Tibial nerve (tissue), 4 donors: ENCODE measurements at regions not wholly inside any gene's neighbourhood (a gene's known extent, or its start where the extent isn't known, plus 50 kb on each side); places are given as distances from the start of the nearest gene placed in this dataset.

Source experiments
- DNase-seq, 2 donors: peaks; one replicate each; pipeline ENCODE4 v3.0.0-alpha.2; 2019; ENCODE audit warnings: low spot score in 2 of 2
- H3K27ac ChIP-seq, 4 donors: fragments of 200-600 bp; sonication (generic) in 3 of 4; one replicate each; pipeline ENCODE4 v1.5.1; 2017 to 2019; ENCODE audit warnings: mild to moderate bottlenecking in 1 of 4
- H3K27me3 ChIP-seq, 2 donors: fragments of 200-600 bp; sonication (generic) in 1 of 2; one replicate each; pipeline versions ENCODE4 v1.5.1 to v1.6.0; 2017 to 2019
- H3K36me3 ChIP-seq, 3 donors: fragments of 200-600 bp; sonication (generic); one replicate each; pipeline ENCODE4 v1.5.1; 2018 to 2019
- H3K4me1 ChIP-seq, 4 donors: fragments of 200-600 bp; sonication (generic) in 3 of 4; one replicate each; pipeline ENCODE4 v1.5.1; 2017 to 2019
- H3K4me3 ChIP-seq, 4 donors: fragments of 200-600 bp; sonication (generic) in 3 of 4; one replicate each; pipeline ENCODE4 v1.5.1; 2017 to 2019; ENCODE audit warnings: mild to moderate bottlenecking in 1 of 4, moderate library complexity in 1 of 4
- H3K9me3 ChIP-seq, 4 donors: fragments of 200-600 bp; sonication (generic) in 3 of 4; one replicate each; pipeline ENCODE4 v1.5.1; 2017 to 2019
- CTCF ChIP-seq, 5 experiments: fragments of 200-600 bp in 3 of 5; fragments of 450-650 bp in 2 of 5; sonication (generic) in 3 of 5; IDR thresholded peaks; one replicate each; pipeline ENCODE4 v1.5.1; 2016 to 2019; ENCODE audit warnings: antibody characterized with exemption in 5 of 5, mild to moderate bottlenecking in 3 of 5, moderate library complexity in 2 of 5
- EP300 ChIP-seq, 2 donors: sonication (generic); formaldehyde crosslinking; IDR thresholded peaks; one replicate each; pipeline ENCODE4 v1.6.1; 2017; ENCODE audit warnings: antibody characterized with exemption in 2 of 2, mild to moderate bottlenecking in 1 of 2
- POLR2A ChIP-seq, 2 donors: fragments of 450-650 bp; IDR thresholded peaks; one replicate each; pipeline ENCODE4 v1.6.1; 2017; ENCODE audit warnings: antibody characterized with exemption in 2 of 2, mild to moderate bottlenecking in 2 of 2, moderate library complexity in 2 of 2
- WGBS, 2 donors: methylation state at CpG; one replicate each; pipeline ENCODE4 v1.1.5; 2018; 5-methylcytosine and 5-hydroxymethylcytosine counted together

GRCh38 chr10:2023687-2024086 is 286.4 kb upstream of the ADARB2 start:
- Histone ChIP-seq H3K9me3 (no peaks in the 10 kb centered on the region), H3K4me1 (no peaks in the 10 kb centered on the region), H3K27ac (no peak overlapping the region), H3K27me3 (no peaks in the 10 kb centered on the region), H3K36me3 (no peaks in the 10 kb centered on the region), H3K4me3 (no peak overlapping the region)
- no peak for DNase-seq
- WGBS, 2 donors, result 63 to 76% methylated on average over 5 of the region's 5 CpGs
- TF ChIP-seq CTCF (IDR thresholded peaks at IDR 0.05), result no peak
- no peak for TF ChIP-seq POLR2A (IDR thresholded peaks at IDR 0.05)
- TF ChIP-seq EP300 (IDR thresholded peaks at IDR 0.05), result no peak

DNA sequence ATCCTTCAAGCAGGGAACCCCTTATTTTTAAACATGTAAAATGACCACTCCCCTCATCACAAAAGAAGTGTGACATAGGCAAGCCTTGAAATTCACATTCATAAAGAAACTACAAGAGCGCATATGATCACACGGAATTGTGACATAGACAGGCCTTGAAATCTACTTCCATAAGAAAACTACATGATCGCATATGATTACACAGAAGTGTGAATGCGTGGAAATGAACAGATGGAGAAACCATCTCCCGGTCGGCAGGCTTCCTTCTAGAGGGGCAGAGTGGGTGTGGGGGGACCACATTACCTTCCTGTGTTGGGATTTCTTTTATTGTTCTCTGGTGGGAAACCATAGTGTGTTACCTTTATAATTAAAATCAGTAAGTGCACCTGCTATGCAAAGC is 285.1 kb upstream of the ADARB2 start:
- no peak for TF ChIP-seq POLR2A (IDR thresholded peaks at IDR 0.05)
- WGBS, 2 donors, result 90 to 91% methylated on average over 6 of the region's 6 CpGs

GRCh38 chr10:2020836-2021235 is 283.5 kb upstream of the ADARB2 start:
- no peak for TF ChIP-seq CTCF (IDR thresholded peaks at IDR 0.05)
- no peak for TF ChIP-seq POLR2A (IDR thresholded peaks at IDR 0.05)
- no peak for TF ChIP-seq EP300 (IDR thresholded peaks at IDR 0.05)
- 34 to 45% methylated on average over 4 of the region's 4 CpGs for WGBS, 2 donors
- H3K27ac ChIP-seq, result no peak overlapping the region

More for the DNA sequence above, 285.1 kb upstream of the ADARB2 start:
- H3K9me3 ChIP-seq, result no peaks in the 10 kb centered on the region
- H3K4me3 ChIP-seq, result no peak overlapping the region
- no peaks in the 10 kb centered on the region for H3K4me1 ChIP-seq
- H3K36me3 ChIP-seq, result no peaks in the 10 kb centered on the region
- no peak for DNase-seq
- H3K27ac ChIP-seq, result no peak overlapping the region
- H3K27me3 ChIP-seq, result no peaks in the 10 kb centered on the region

DNA sequence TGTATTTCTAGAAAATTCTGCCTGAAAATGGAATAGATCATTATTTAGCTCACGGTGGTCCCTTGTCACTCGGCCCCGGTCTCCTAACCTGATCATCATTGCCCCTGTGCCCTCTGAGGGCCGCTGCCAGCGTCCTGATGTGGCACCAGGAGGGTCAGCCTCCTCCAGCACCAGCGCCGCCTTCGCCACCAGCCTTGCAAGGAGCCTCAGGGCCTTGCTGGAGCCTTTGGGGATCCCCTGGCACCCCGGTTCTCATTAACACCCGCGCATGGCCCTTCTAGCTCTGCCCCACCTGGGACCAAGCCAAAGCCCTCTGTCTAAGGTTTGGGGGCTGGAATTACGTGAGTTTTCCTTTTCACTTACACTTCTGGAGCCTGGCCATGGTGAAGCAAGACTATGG is 282.5 kb upstream of the ADARB2 start:
- TF ChIP-seq POLR2A (IDR thresholded peaks at IDR 0.05) (no peak), EP300 (IDR thresholded peaks at IDR 0.05) (no peak), CTCF (IDR thresholded peaks at IDR 0.05) (no peak)
- Histone ChIP-seq H3K4me3 (no peak overlapping the region), H3K27me3 (no peaks in the 10 kb centered on the region), H3K36me3 (no peaks in the 10 kb centered on the region), H3K27ac (no peak overlapping the region), H3K9me3 (no peaks in the 10 kb centered on the region), H3K4me1 (no peaks in the 10 kb centered on the region)
- WGBS, 2 donors, result 88 to 92% methylated on average over 12 of the region's 12 CpGs
- no peak for DNase-seq

More at GRCh38 chr10:2020836-2021235, 283.5 kb upstream of the ADARB2 start:
- Histone ChIP-seq H3K4me1 (no peaks in the 10 kb centered on the region), H3K36me3 (no peaks in the 10 kb centered on the region), H3K4me3 (no peak overlapping the region), H3K27me3 (no peaks in the 10 kb centered on the region), H3K9me3 (no peaks in the 10 kb centered on the region)
- peak in 1 of 2 donors; percentile 9 for DNase-seq

DNA sequence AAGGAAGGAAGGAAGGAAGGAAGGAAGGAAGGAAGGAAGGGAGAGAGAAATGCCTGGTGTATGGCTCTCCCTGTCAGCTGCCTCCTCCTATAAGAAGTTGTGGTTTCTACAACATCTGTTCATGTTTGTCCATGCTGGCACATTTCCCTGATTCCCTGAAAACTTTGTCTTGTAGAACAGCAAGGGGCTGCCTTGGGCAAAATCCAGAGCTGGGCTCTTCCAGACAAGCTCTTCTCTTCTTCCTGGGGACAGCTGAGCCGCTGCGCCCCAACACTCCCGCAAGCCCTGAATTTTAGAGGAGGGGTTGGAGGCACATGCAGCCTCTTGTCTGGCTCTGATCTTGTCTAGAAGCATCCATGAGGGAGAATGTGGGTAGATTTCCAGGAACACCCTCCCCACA is 282.0 kb upstream of the ADARB2 start:
- 78 to 85% methylated on average over 3 of the region's 3 CpGs for WGBS, 2 donors
- Histone ChIP-seq H3K27ac (no peak overlapping the region), H3K36me3 (no peaks in the 10 kb centered on the region), H3K4me3 (no peak overlapping the region), H3K27me3 (no peaks in the 10 kb centered on the region), H3K4me1 (no peaks in the 10 kb centered on the region), H3K9me3 (no peaks in the 10 kb centered on the region)
- no peak for DNase-seq
- no peak for TF ChIP-seq EP300 (IDR thresholded peaks at IDR 0.05)
- TF ChIP-seq POLR2A (IDR thresholded peaks at IDR 0.05), result no peak
- no peak for TF ChIP-seq CTCF (IDR thresholded peaks at IDR 0.05)

DNA sequence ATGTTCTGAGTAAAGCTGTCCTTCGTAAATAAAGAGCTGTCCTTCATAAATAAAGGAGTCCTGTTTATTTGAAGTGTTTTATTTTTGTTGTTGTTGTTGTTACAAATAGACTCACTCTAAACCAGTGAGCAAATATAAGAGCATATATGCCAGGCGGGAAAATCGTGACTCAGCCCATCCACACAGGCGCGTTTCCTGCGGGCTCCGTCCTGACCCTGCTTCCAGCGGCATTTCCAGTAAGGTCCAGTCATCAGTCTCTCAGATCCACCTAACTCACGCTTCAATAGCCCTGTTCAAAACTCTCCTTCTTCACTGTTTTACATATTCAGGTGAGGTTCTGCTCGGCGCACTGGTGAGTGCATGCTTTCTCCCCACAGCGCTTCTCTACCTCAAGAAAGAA is 277.2 kb upstream of the ADARB2 start:
- no peak for DNase-seq
- H3K4me3 ChIP-seq, result no peak overlapping the region
- H3K9me3 ChIP-seq, result no peaks in the 10 kb centered on the region
- H3K27ac ChIP-seq, result no peak overlapping the region
- TF ChIP-seq CTCF (IDR thresholded peaks at IDR 0.05) (no peak), EP300 (IDR thresholded peaks at IDR 0.05) (no peak), POLR2A (IDR thresholded peaks at IDR 0.05) (no peak)
- no peaks in the 10 kb centered on the region for H3K36me3 ChIP-seq
- 91 to 97% methylated on average over 12 of the region's 12 CpGs for WGBS, 2 donors
- H3K4me1 ChIP-seq, result no peaks in the 10 kb centered on the region
- no peaks in the 10 kb centered on the region for H3K27me3 ChIP-seq
